ENCODE measurements at regions not wholly inside any gene's neighbourhood (a gene's known extent, or its start where the extent isn't known, plus 50 kb on each side); places are given as distances from the start of the nearest gene placed in this dataset.

DNA sequence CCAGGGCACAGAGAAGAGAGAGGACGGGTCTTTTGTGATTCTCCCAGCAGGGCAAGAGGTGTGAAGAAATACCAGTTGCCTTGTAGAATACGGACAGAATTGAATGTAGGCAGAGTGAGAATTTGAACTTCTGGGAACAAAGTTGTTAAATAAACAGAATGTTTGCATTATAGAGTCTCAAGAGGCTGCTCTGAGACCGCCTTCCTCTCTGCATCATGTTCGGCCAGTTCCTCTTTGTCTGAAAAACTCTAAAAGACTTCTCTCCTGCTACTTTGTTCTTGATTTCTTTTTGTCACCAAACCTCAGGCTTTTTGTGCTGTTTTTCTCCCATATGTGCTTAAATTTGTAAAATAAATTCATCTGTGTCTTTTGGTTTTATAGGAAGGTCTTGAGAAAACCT, 256.4 kb downstream of the DLEU7 start:
- no peak for DNase-seq (ENCODE audit: low read depth)
- TF ChIP-seq, protein P1, sequence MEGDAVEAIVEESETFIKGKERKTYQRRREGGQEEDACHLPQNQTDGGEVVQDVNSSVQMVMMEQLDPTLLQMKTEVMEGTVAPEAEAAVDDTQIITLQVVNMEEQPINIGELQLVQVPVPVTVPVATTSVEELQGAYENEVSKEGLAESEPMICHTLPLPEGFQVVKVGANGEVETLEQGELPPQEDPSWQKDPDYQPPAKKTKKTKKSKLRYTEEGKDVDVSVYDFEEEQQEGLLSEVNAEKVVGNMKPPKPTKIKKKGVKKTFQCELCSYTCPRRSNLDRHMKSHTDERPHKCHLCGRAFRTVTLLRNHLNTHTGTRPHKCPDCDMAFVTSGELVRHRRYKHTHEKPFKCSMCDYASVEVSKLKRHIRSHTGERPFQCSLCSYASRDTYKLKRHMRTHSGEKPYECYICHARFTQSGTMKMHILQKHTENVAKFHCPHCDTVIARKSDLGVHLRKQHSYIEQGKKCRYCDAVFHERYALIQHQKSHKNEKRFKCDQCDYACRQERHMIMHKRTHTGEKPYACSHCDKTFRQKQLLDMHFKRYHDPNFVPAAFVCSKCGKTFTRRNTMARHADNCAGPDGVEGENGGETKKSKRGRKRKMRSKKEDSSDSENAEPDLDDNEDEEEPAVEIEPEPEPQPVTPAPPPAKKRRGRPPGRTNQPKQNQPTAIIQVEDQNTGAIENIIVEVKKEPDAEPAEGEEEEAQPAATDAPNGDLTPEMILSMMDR (IDR thresholded peaks at IDR 0.05; ENCODE audit: low read depth, low read length, missing control alignments) = no peak
- no peak overlapping the region for H3K4me3 ChIP-seq (ENCODE audit: low read depth, low read length)
- in situ Hi-C loops (cut with HindIII; ENCODE audit: low sequenced_read_pairs) = no loop called here

DNA sequence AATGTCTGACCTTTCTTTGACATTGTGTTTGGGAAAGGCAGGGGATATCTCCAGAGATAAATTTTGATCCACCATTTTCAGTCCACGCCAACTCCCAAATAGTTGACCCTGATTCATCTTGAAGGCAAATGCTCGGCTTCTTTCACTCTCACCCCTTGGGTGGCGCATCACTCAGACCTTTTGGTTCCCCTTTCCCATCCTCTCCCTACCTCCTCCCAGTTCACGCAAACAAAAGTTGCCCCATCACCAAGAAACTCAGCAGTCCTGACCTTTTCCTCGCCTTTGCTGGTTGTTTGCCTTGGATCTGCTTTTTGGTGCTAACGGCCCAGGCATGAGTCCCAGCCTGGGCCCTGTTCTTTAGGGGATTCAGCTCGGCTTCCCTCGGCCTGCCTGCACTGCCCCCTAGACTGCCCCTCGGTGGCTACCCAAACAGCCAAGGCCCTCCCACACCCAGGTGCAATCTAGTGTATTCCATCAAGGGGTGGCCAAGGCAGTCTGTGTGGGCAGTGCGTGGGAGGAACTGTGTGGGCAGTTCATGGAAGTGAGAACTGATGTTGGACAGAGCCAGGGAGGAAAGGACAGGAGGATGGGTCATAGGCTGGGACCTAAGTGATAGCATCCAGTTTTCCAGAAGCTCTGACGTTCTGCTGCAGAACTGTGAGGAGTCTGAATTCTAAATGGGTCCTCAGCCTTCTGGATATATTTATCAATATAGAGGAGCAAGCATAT, 255.7 kb downstream of the DLEU7 start:
- DNase-seq (ENCODE audit: low read depth) = no peak
- TF ChIP-seq, protein P1 (IDR thresholded peaks at IDR 0.05; ENCODE audit: low read depth, low read length, missing control alignments) = no peak
- in situ Hi-C loops (cut with HindIII; ENCODE audit: low sequenced_read_pairs) = no loop called here
- no peak overlapping the region for H3K4me3 ChIP-seq (ENCODE audit: low read depth, low read length)

DNA sequence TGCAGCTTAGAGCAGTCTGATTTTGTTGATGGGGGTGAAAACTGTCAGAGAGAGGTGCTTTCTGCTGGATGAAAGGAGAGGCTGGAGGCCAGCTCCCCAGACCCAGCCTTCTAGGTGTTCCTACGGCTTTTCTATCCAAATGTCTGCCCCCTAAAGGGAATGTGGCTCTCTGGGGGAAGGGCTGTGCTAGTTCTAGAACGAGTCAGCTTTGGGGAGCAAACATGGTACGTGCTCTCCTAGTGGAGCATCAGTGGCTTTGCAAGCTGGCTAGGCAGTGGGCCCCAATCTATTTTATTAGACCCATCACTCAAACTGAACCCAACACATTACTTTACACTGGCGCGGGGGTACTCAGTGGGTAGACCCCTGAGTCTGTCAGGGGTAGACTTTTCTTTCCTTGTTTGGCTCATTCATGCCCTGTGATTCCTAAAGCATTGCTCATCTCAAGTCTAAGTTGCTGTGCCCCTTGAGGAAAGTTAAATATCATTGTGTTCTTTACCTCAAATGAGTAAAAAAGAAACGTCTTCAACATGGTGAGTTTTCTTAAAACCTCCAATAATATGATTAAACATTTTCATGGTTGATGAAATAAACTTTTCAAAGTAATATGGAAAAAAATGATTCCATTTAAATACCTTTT, 254.9 kb downstream of the DLEU7 start:
- TF ChIP-seq, protein P1 (IDR thresholded peaks at IDR 0.05; ENCODE audit: low read depth, low read length, missing control alignments) = peak; percentile 24
- H3K4me3 ChIP-seq (ENCODE audit: low read depth, low read length) = no peak overlapping the region
- in situ Hi-C loops (cut with HindIII; ENCODE audit: low sequenced_read_pairs) = no loop called here
- no peak for DNase-seq (ENCODE audit: low read depth)

DNA sequence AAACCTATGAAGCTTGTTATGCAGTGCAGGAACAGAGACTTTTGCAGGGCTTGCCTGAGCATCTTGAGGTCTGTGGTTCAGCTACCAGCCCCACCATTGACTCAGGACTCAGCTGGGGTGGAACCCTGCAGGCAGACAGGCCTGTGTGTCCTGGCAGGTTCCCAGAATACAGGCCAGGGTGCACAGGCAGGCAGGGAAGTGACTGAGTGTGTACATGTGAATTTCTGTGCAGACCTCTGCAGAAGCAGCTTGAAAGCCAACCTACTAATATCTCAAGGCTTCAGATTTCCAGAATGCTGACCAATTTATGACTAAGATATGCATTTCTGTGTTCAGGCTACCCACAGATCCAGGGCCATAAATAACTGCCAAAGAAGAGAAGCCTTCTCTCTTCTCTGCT, 254.4 kb downstream of the DLEU7 start:
- in situ Hi-C loops (cut with HindIII; ENCODE audit: low sequenced_read_pairs) = no loop called here
- TF ChIP-seq, protein P1 (IDR thresholded peaks at IDR 0.05; ENCODE audit: low read depth, low read length, missing control alignments) = no peak
- DNase-seq (ENCODE audit: low read depth) = peak; percentile 97
- no peak overlapping the region for H3K4me3 ChIP-seq (ENCODE audit: low read depth, low read length)

DNA sequence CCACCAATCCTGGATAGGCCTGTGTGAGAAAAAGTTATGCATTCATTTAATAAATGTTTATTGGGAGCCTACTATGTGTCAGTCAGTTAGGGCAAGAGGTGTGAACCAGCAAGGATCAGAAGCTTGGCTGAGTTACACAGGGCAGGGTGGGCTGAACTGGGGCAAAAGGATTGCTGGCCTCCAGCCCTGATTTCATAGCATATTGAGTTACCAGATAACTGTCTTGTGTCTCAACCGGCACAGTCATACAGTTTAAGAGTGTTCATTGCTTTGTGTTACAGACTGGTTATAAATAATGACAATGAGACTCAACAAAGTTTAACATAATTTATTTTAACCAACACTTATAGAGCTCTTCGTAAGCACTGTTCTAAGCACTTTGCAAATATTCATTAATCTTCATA, 253.8 kb downstream of the DLEU7 start:
- TF ChIP-seq, protein P1 (IDR thresholded peaks at IDR 0.05; ENCODE audit: low read depth, low read length, missing control alignments) = no peak
- DNase-seq (ENCODE audit: low read depth) = peak; percentile 55
- no peak overlapping the region for H3K4me3 ChIP-seq (ENCODE audit: low read depth, low read length)
- in situ Hi-C loops (cut with HindIII; ENCODE audit: low sequenced_read_pairs) = no loop called here

DNA sequence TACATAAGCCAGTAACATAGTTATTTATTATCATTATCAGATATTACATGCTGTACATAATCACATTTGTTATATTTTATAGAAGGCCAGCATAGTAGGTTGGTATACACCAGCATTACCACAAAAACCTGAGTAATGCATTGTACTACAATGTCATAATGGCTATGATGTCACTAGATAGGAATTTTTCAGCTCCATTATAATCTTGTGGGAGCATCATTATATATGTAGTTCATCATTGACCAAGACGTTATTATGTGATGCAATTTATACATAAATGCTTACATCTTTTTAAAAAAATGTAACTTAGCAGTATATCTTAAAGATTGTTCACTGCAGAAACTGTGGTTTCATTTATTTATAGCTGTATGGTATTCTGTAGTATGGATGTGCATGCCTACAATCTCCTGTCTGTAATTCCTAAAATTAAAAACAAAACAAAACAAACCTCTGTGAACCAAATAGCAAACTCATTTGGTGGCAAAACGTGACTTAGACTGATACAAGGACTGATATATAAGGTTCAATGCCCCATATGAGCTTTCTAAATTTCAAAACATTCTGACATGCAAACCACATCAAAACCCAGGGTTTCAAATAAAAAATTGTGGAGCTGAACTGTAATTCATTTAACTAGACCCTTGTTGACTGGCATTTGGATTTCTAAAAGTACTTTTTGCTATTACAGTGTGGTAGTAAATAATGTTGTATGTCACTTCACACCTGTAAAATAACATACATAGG, 250.9 kb downstream of the DLEU7 start:
- in situ Hi-C loops (cut with HindIII; ENCODE audit: low sequenced_read_pairs) = no loop called here
- peak; percentile 61 for DNase-seq (ENCODE audit: low read depth)
- no peak overlapping the region for H3K4me3 ChIP-seq (ENCODE audit: low read depth, low read length)
- TF ChIP-seq, protein P1 (IDR thresholded peaks at IDR 0.05; ENCODE audit: low read depth, low read length, missing control alignments) = no peak

All from astrocyte of the cerebellum (primary cell).